ENCODE measurements at regions not wholly inside any gene's neighbourhood (a gene's known extent, or its start where the extent isn't known, plus 50 kb on each side); places are given as distances from the start of the nearest gene placed in this dataset.
"Not testable (repeated sequence)": the region's sequence is repeated elsewhere in the genome, so short reads cannot be mapped to it uniquely, and the experiment has no call there.

- H3K27me3 ChIP-seq (ENCODE audit: low read length); H3K9ac ChIP-seq (ENCODE audit: low read length); H2AFZ ChIP-seq (ENCODE audit: low read length); H3K36me3 ChIP-seq (ENCODE audit: low read depth, low read length); H3K79me2 ChIP-seq (ENCODE audit: low read length); ATAC-seq; H3K27ac ChIP-seq (ENCODE audit: low read length); BruUV-seq (replicated peaks); DNase-seq; CTCF ChIA-PET; H3K4me1 ChIP-seq (ENCODE audit: insufficient read depth, low read length); intact Hi-C loops (cut with micrococcal nuclease); H3K4me3 ChIP-seq (ENCODE audit: low read length); POLR2A ChIA-PET (ENCODE audit: unreplicated experiment); H3F3A ChIP-seq (ENCODE audit: low read length, unreplicated experiment); H3K4me2 ChIP-seq (ENCODE audit: low read length); H4K20me1 ChIP-seq (ENCODE audit: low read length); H3K9me2 ChIP-seq (replicated peaks; ENCODE audit: low read length): not testable (repeated sequence)
- H3K9me3 ChIP-seq (ENCODE audit: low read length): peaks cover 39% of the 10 kb centered on the region
These were observed 818.6 kb downstream of the TMEM121 start for GRCh38 chr14:106344791-106345479.

GRCh38 chr14:106346084-106346483 is 819.7 kb downstream of the TMEM121 start:
- intact Hi-C loops (cut with micrococcal nuclease): no loop called here
- Histone ChIP-seq H3K27ac (ENCODE audit: low read length) (no peak overlapping the region), H3K9me2 (replicated peaks; ENCODE audit: low read length) (no peaks in the 10 kb centered on the region), H3K4me2 (ENCODE audit: low read length) (no peak overlapping the region), H3K9ac (ENCODE audit: low read length) (no peak overlapping the region), H3K36me3 (ENCODE audit: low read depth, low read length) (no peaks in the 10 kb centered on the region), H3K79me2 (ENCODE audit: low read length) (no peaks in the 10 kb centered on the region), H3K9me3 (ENCODE audit: low read length) (peaks cover 46% of the 10 kb centered on the region), H2AFZ (ENCODE audit: low read length) (no peak overlapping the region), H4K20me1 (ENCODE audit: low read length) (no peaks in the 10 kb centered on the region), H3K4me3 (ENCODE audit: low read length) (no peak overlapping the region), H3K27me3 (ENCODE audit: low read length) (no peaks in the 10 kb centered on the region), H3K4me1 (ENCODE audit: insufficient read depth, low read length) (no peaks in the 10 kb centered on the region), H3F3A (ENCODE audit: low read length, unreplicated experiment) (no peaks in the 10 kb centered on the region)
- no TSS peak for BruUV-seq (replicated peaks)
- ChIA-PET CTCF (no interaction called here), POLR2A (ENCODE audit: unreplicated experiment) (no interaction called here)
- DNase-seq (no peak), ATAC-seq (no peak)
- TF ChIP-seq EZH2phosphoT487 (IDR thresholded peaks at IDR 0.05; ENCODE audit: borderline replicate concordance, low read length) (no peak), CTCF (conservative IDR thresholded peaks at IDR 0.05; ENCODE audit: low read depth, low read length) (no peak), EZH2 (IDR thresholded peaks at IDR 0.05; ENCODE audit: low read length, unreplicated experiment) (no peak)

- no peaks in the 10 kb centered on the region for H3F3A ChIP-seq (ENCODE audit: low read length, unreplicated experiment)
- H3K4me1 ChIP-seq (ENCODE audit: insufficient read depth, low read length): no peaks in the 10 kb centered on the region
- no peak overlapping the region for H3K4me3 ChIP-seq (ENCODE audit: low read length)
- no peak overlapping the region for H3K27ac ChIP-seq (ENCODE audit: low read length)
- no peaks in the 10 kb centered on the region for H3K9me2 ChIP-seq (replicated peaks; ENCODE audit: low read length)
- H3K4me2 ChIP-seq (ENCODE audit: low read length): no peak overlapping the region
- no peaks in the 10 kb centered on the region for H3K36me3 ChIP-seq (ENCODE audit: low read depth, low read length)
- no peak for ATAC-seq
- intact Hi-C loops (cut with micrococcal nuclease): no loop called here
- H3K27me3 ChIP-seq (ENCODE audit: low read length): no peaks in the 10 kb centered on the region
- H2AFZ ChIP-seq (ENCODE audit: low read length): no peak overlapping the region
- ChIA-PET CTCF (no interaction called here), POLR2A (ENCODE audit: unreplicated experiment) (no interaction called here)
- peaks cover 46% of the 10 kb centered on the region for H3K9me3 ChIP-seq (ENCODE audit: low read length)
- no peak for DNase-seq
- TF ChIP-seq CTCF (conservative IDR thresholded peaks at IDR 0.05; ENCODE audit: low read depth, low read length) (no peak), EZH2phosphoT487 (IDR thresholded peaks at IDR 0.05; ENCODE audit: borderline replicate concordance, low read length) (no peak), EZH2 (IDR thresholded peaks at IDR 0.05; ENCODE audit: low read length, unreplicated experiment) (no peak)
- no peaks in the 10 kb centered on the region for H4K20me1 ChIP-seq (ENCODE audit: low read length)
- no peaks in the 10 kb centered on the region for H3K79me2 ChIP-seq (ENCODE audit: low read length)
- H3K9ac ChIP-seq (ENCODE audit: low read length): no peak overlapping the region
- BruUV-seq (replicated peaks): no TSS peak
These were observed 820.3 kb downstream of the TMEM121 start for GRCh38 chr14:106346534-106347290.
